HL-60 (cell line): ENCODE measurements at regions not wholly inside any gene's neighbourhood (a gene's known extent, or its start where the extent isn't known, plus 50 kb on each side); places are given as distances from the start of the nearest gene placed in this dataset.

ENCODE experiments used
- DNase-seq, 2 experiments: peaks; one replicate each; pipeline ENCODE4 v3.0.0-alpha.2; 2010 to 2020; ENCODE audit warnings: low read depth in 1 of 2, low spot score in 1 of 2
- H3K27ac ChIP-seq: fragments of 250-450 bp; sonication (Bioruptor Pico); replicated peaks from 2 replicates; pipeline ENCODE4 v1.5.1; 2020; ENCODE audit warnings: mild to moderate bottlenecking, moderate library complexity
- H3K27me3 ChIP-seq: fragments of 250-450 bp; sonication (Bioruptor Pico); 2 replicates; pipeline ENCODE4 v1.5.1; 2021; ENCODE audit warnings: mild to moderate bottlenecking, moderate library complexity; ENCODE audit not compliant: insufficient read depth, poor library complexity, severe bottlenecking
- H3K4me3 ChIP-seq: replicated peaks from 2 replicates; pipeline ENCODE4 v1.5.1; 2011; ENCODE audit warnings: mild to moderate bottlenecking, control low read depth, low read length; ENCODE audit not compliant: insufficient read depth
- GABPA ChIP-seq: IDR thresholded peaks from 2 replicates; pipeline ENCODE4 v1.6.1; 2012; ENCODE audit warnings: low read depth
- POLR2AphosphoS5 ChIP-seq: IDR thresholded peaks from 2 replicates; pipeline ENCODE4 v1.6.1; 2012; ENCODE audit warnings: low read depth
- SPI1 ChIP-seq: IDR thresholded peaks from 2 replicates; pipeline ENCODE4 v1.6.1; 2012; ENCODE audit warnings: low read depth, mild to moderate bottlenecking, borderline replicate concordance
- TF ChIP-seq, protein P1 (sequence below): IDR thresholded peaks from one replicate; pipeline ENCODE4 v1.5.1; 2011; ENCODE audit warnings: low read length, control low read depth, inconsistent platforms; ENCODE audit not compliant: insufficient read depth
- TF ChIP-seq, protein P2 (sequence below): IDR thresholded peaks from 2 replicates; pipeline ENCODE4 v1.6.1; 2012; ENCODE audit warnings: low read depth; ENCODE audit not compliant: insufficient replicate concordance

DNA sequence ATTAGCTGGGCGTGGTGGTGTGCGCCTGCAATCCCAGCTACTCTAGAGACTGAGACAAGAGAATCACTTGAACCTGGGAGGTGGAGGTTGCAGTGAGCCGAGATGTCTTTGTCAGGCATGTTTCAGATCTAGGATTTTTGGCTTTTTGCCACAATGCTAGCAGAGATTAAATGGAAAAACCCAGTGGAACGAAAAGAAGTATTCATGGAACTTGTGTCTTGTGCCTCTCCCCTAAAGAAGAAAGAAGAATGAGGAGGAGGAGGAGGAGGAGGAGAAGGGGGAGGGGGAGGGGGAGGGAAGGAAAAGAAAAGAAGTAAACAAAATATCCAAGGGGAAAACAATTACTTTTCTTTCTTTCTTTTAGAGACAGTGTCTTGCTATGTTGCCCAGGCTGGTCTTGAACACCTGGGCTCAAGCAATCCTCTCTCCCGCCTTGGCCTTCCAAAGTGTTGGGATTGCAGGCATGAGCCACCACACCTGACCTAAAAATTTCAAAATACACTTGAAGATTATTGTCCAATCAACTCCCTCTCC is 106.0 kb downstream of the ARRDC3 start:
- H3K4me3 ChIP-seq, result no peak overlapping the region
- no peak for TF ChIP-seq POLR2AphosphoS5
- no peak for TF ChIP-seq SPI1
- TF ChIP-seq GABPA, result no peak
- TF ChIP-seq, protein P1, sequence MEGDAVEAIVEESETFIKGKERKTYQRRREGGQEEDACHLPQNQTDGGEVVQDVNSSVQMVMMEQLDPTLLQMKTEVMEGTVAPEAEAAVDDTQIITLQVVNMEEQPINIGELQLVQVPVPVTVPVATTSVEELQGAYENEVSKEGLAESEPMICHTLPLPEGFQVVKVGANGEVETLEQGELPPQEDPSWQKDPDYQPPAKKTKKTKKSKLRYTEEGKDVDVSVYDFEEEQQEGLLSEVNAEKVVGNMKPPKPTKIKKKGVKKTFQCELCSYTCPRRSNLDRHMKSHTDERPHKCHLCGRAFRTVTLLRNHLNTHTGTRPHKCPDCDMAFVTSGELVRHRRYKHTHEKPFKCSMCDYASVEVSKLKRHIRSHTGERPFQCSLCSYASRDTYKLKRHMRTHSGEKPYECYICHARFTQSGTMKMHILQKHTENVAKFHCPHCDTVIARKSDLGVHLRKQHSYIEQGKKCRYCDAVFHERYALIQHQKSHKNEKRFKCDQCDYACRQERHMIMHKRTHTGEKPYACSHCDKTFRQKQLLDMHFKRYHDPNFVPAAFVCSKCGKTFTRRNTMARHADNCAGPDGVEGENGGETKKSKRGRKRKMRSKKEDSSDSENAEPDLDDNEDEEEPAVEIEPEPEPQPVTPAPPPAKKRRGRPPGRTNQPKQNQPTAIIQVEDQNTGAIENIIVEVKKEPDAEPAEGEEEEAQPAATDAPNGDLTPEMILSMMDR, result no peak
- TF ChIP-seq, protein P2, sequence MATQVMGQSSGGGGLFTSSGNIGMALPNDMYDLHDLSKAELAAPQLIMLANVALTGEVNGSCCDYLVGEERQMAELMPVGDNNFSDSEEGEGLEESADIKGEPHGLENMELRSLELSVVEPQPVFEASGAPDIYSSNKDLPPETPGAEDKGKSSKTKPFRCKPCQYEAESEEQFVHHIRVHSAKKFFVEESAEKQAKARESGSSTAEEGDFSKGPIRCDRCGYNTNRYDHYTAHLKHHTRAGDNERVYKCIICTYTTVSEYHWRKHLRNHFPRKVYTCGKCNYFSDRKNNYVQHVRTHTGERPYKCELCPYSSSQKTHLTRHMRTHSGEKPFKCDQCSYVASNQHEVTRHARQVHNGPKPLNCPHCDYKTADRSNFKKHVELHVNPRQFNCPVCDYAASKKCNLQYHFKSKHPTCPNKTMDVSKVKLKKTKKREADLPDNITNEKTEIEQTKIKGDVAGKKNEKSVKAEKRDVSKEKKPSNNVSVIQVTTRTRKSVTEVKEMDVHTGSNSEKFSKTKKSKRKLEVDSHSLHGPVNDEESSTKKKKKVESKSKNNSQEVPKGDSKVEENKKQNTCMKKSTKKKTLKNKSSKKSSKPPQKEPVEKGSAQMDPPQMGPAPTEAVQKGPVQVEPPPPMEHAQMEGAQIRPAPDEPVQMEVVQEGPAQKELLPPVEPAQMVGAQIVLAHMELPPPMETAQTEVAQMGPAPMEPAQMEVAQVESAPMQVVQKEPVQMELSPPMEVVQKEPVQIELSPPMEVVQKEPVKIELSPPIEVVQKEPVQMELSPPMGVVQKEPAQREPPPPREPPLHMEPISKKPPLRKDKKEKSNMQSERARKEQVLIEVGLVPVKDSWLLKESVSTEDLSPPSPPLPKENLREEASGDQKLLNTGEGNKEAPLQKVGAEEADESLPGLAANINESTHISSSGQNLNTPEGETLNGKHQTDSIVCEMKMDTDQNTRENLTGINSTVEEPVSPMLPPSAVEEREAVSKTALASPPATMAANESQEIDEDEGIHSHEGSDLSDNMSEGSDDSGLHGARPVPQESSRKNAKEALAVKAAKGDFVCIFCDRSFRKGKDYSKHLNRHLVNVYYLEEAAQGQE, result no peak
- no peak for DNase-seq
- no peak overlapping the region for H3K27ac ChIP-seq
- no peaks in the 10 kb centered on the region for H3K27me3 ChIP-seq

DNA sequence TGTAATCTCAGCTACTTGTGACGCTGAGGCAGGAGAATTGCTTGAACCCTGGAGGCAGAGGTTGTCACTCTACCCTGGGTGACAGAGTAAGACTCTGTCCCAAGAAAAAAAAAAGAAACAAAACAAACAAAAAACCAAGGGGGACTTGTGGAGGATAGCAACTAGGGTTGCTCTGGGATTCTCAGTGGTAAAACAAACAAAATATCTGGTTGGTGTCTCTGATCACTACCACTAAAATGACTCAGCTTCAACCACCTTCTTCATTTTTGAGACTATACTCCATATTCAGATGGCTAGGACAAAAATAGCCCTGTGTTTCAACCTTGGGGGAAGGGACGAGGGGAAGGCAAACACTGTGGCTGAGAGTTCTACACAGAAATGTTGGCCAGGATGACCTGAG is 110.3 kb downstream of the ARRDC3 start:
- no peak for DNase-seq
- Histone ChIP-seq H3K27ac (no peak overlapping the region), H3K4me3 (no peak overlapping the region), H3K27me3 (no peaks in the 10 kb centered on the region)
- TF ChIP-seq GABPA, result no peak
- TF ChIP-seq POLR2AphosphoS5, result no peak
- TF ChIP-seq, protein P2, result no peak
- TF ChIP-seq, protein P1, result no peak
- TF ChIP-seq SPI1, result no peak

DNA sequence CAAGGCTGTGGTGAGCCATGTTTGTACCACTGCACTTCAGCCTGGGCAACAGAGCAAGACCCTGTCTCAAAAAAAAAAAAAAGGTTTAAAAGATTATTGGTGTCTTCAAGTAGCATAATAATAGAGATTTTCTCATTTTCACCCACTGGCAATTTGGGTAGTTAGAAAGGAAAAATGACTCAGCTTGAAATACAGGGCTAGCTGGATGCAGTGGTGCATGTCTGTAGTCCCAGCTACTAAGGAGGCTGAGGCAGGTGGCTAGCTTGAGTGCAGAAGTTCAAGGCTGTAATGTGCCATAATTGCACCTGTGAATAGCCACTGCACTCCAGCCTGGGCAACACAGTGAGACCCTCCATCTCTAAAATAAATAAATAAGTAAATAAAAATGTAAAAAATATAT is 111.1 kb downstream of the ARRDC3 start:
- no peak overlapping the region for H3K4me3 ChIP-seq
- TF ChIP-seq GABPA (no peak), POLR2AphosphoS5 (no peak), SPI1 (no peak)
- TF ChIP-seq, protein P2, result no peak
- TF ChIP-seq, protein P1, result no peak
- H3K27ac ChIP-seq, result no peak overlapping the region
- DNase-seq, result no peak
- H3K27me3 ChIP-seq, result no peaks in the 10 kb centered on the region
